Panc1 (cell line): ENCODE measurements at regions not wholly inside any gene's neighbourhood (a gene's known extent, or its start where the extent isn't known, plus 50 kb on each side); places are given as distances from the start of the nearest gene placed in this dataset.

Experiments used
- ATAC-seq: fragments of 200-7000 bp; cut with Tn5 transposase; 2 replicates; pipeline ENCODE4 v1.9.1; 2020; ENCODE audit warnings: mild to moderate bottlenecking, moderate library complexity
- BruUV-seq: library from RNA; stranded (reverse); fragments of 400-500 nt; replicated peaks from 2 replicates; lab custom pipeline; 2021; lab: Mats Ljungman, UMichigan
- CTCF ChIA-PET: fragments of 300-600 bp; sonication (Branson Sonifier 250); formaldehyde crosslinking; loops from one replicate; lab custom pipeline; 2022; ENCODE audit warnings: antibody characterized with exemption; lab: Charles Lee
- POLR2A ChIA-PET: fragments of 300-600 bp; sonication (Branson Sonifier 250); formaldehyde crosslinking; loops from one replicate; lab custom pipeline; 2022; ENCODE audit warnings: antibody characterized with exemption; lab: Charles Lee
- DNase-seq: peaks from one replicate; pipeline ENCODE4 v3.0.0-alpha.2; 2010; ENCODE audit warnings: low read depth, low spot score
- H3K27ac ChIP-seq: 2 replicates; pipeline ENCODE4 v1.5.1; 2011; ENCODE audit warnings: mild to moderate bottlenecking, low read length, inconsistent platforms
- H3K27me3 ChIP-seq: fragments of 200-500 bp; sonication (Bioruptor generic); 2 replicates; pipeline ENCODE4 v1.6.0; 2014; ENCODE audit warnings: low read length, inconsistent platforms; ENCODE audit not compliant: control insufficient read depth, insufficient read depth
- H3K36me3 ChIP-seq: fragments of 200-500 bp; sonication (Bioruptor generic); 2 replicates; pipeline ENCODE4 v1.5.1; 2014; ENCODE audit warnings: inconsistent platforms, mild to moderate bottlenecking, low read length, moderate library complexity; ENCODE audit not compliant: control insufficient read depth, insufficient read depth
- H3K4me1 ChIP-seq: 2 replicates; pipeline ENCODE4 v1.5.1; 2011; ENCODE audit warnings: inconsistent platforms, mild to moderate bottlenecking, low read length, moderate library complexity; ENCODE audit not compliant: control insufficient read depth, insufficient read depth
- H3K4me3 ChIP-seq, 2 experiments: 2 replicates each; pipeline ENCODE4 v1.5.1; 2011 to 2012; ENCODE audit warnings: low read depth in 2 of 2, low read length in 2 of 2, mild to moderate bottlenecking in 2 of 2, inconsistent platforms in 1 of 2, moderate library complexity in 1 of 2
- H3K9me3 ChIP-seq: fragments of 200-500 bp; sonication (Bioruptor generic); 2 replicates; pipeline ENCODE4 v1.5.1; 2014; ENCODE audit warnings: low read depth, mild to moderate bottlenecking, inconsistent platforms, low read length, moderate library complexity; ENCODE audit not compliant: control insufficient read depth, insufficient read depth
- POLR2AphosphoS5 ChIP-seq: IDR thresholded peaks from 2 replicates; pipeline ENCODE4 v1.6.1; 2012; ENCODE audit warnings: mild to moderate bottlenecking, low read depth, low read length, moderate library complexity
- REST ChIP-seq, 2 experiments: IDR thresholded peaks; 2 replicates each; pipeline ENCODE4 v1.6.1; 2011 to 2012; ENCODE audit warnings: low read depth in 2 of 2, control low read depth in 1 of 2, low read length in 1 of 2, mild to moderate bottlenecking in 1 of 2, moderate library complexity in 1 of 2; ENCODE audit not compliant: insufficient read depth in 1 of 2
- SIN3A ChIP-seq: IDR thresholded peaks from 2 replicates; pipeline ENCODE4 v1.6.1; 2012; ENCODE audit warnings: low read depth, mild to moderate bottlenecking, low read length, moderate library complexity, borderline replicate concordance; ENCODE audit not compliant: insufficient read depth
- TCF7L2 ChIP-seq: IDR thresholded peaks from 2 replicates; pipeline ENCODE4 v1.6.1; 2011; ENCODE audit warnings: mild to moderate bottlenecking, low read depth, low read length, inconsistent platforms
- in situ Hi-C: cut with HindIII; loops from 2 replicates; pipeline ENCODE4 v1.10.0; 2016; ENCODE audit warnings: low sequenced_read_pairs, low pct_unique_long_range_greater_than_20kb
- intact Hi-C: fragments of 100-400 bp; cut with micrococcal nuclease; formaldehyde crosslinking; loops from one replicate; pipeline ENCODE4 v1.10.0; 2022; ENCODE audit not compliant: unreplicated experiment
- TF ChIP-seq, protein P1 (sequence below): fragments of 450-650 bp; IDR thresholded peaks from 2 replicates; pipeline ENCODE4 v1.5.1; 2017; ENCODE audit warnings: mild to moderate bottlenecking

DNA sequence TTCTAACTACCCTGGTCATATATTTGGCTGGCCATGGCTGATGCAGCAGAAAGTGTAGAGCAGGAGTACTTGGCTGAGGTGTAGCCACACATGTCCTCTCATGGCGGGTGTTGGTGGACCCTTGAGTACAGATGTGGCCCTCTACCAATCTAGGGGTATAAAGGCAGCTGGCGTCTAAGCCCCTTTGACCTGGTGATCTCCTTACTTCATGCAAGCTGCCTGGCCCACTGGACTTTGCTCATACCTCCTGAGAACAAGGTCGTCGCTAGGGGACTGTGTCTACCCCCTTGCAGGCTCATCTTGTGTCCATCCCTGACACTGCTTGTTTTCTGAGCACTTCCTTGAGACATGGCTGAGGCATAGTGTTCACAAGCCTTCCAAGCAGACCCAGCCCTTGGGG is 287.8 kb downstream of the RPS24 start:
- ATAC-seq (no peak), DNase-seq (no peak)
- intact Hi-C loops: no loop called here
- no peaks in the 10 kb centered on the region for H3K36me3 ChIP-seq
- ChIA-PET POLR2A (no interaction called here), CTCF (no interaction called here)
- H3K27ac ChIP-seq: no peak overlapping the region
- no peaks in the 10 kb centered on the region for H3K27me3 ChIP-seq
- in situ Hi-C loops: no loop called here
- H3K4me1 ChIP-seq: no peaks in the 10 kb centered on the region
- TF ChIP-seq REST (IDR thresholded peaks at IDR 0.05; ENCODE audit: insufficient read depth in 1 of 2, low read depth in 2 of 2, low read length in 1 of 2) (no peak), POLR2AphosphoS5 (no peak), TCF7L2 (no peak), SIN3A (no peak)
- TF ChIP-seq, protein P1, sequence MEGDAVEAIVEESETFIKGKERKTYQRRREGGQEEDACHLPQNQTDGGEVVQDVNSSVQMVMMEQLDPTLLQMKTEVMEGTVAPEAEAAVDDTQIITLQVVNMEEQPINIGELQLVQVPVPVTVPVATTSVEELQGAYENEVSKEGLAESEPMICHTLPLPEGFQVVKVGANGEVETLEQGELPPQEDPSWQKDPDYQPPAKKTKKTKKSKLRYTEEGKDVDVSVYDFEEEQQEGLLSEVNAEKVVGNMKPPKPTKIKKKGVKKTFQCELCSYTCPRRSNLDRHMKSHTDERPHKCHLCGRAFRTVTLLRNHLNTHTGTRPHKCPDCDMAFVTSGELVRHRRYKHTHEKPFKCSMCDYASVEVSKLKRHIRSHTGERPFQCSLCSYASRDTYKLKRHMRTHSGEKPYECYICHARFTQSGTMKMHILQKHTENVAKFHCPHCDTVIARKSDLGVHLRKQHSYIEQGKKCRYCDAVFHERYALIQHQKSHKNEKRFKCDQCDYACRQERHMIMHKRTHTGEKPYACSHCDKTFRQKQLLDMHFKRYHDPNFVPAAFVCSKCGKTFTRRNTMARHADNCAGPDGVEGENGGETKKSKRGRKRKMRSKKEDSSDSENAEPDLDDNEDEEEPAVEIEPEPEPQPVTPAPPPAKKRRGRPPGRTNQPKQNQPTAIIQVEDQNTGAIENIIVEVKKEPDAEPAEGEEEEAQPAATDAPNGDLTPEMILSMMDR: no peak
- BruUV-seq: no TSS peak
- H3K4me3 ChIP-seq: no peak overlapping the region
- H3K9me3 ChIP-seq: peaks cover 6% of the 10 kb centered on the region

GRCh38 chr10:78326372-78326771 is 292.7 kb downstream of the RPS24 start:
- H3K4me3 ChIP-seq: no peak overlapping the region
- no peaks in the 10 kb centered on the region for H3K36me3 ChIP-seq
- no peak overlapping the region for H3K27ac ChIP-seq
- in situ Hi-C loops (no loop called here), intact Hi-C loops (no loop called here)
- CTCF ChIA-PET: interaction anchor here (0.7 kb wide), 1 partner anchor 47 kb away, joined by 3 read pairs; no protein-coding TSS in a partner anchor
- TF ChIP-seq TCF7L2 (no peak), SIN3A (no peak), POLR2AphosphoS5 (no peak), REST (IDR thresholded peaks at IDR 0.05; ENCODE audit: insufficient read depth in 1 of 2, low read depth in 2 of 2, low read length in 1 of 2) (no peak)
- TF ChIP-seq, protein P1: no peak
- no peak for DNase-seq
- no peaks in the 10 kb centered on the region for H3K4me1 ChIP-seq
- POLR2A ChIA-PET: no interaction called here
- H3K9me3 ChIP-seq: peaks cover 14% of the 10 kb centered on the region
- no peaks in the 10 kb centered on the region; the same call in 1 of the 2 replicates for H3K27me3 ChIP-seq
- ATAC-seq: no peak
- BruUV-seq: no TSS peak
